ENCODE measurements at regions not wholly inside any gene's neighbourhood (a gene's known extent, or its start where the extent isn't known, plus 50 kb on each side); places are given as distances from the start of the nearest gene placed in this dataset.

- CTCF ChIA-PET, result no interaction called here
- Mint-ChIP-seq H3K4me3 (no peak overlapping the region), H3K9me3 (ENCODE audit: insufficient read depth) (no peaks in the 10 kb centered on the region), H3K27ac (no peak overlapping the region), H3K27me3 (ENCODE audit: low read depth) (no peaks in the 10 kb centered on the region), H3K36me3 (ENCODE audit: low read depth) (no peaks in the 10 kb centered on the region), H3K4me1 (ENCODE audit: low read depth) (no peaks in the 10 kb centered on the region)
- ATAC-seq, result no peak
- POLR2A ChIA-PET, result no interaction called here
- DNase-seq, result no peak
Measured at GRCh38 chr12:114767906-114768722, 84.1 kb upstream of the TBX3 start.

GRCh38 chr12:114767084-114767760, 83.2 kb upstream of the TBX3 start:
- CTCF ChIA-PET, result no interaction called here
- H3K4me3 Mint-ChIP-seq, result no peak overlapping the region
- no peaks in the 10 kb centered on the region for H3K27me3 Mint-ChIP-seq (ENCODE audit: low read depth)
- H3K27ac Mint-ChIP-seq, result no peak overlapping the region
- no peaks in the 10 kb centered on the region for H3K9me3 Mint-ChIP-seq (ENCODE audit: insufficient read depth)
- H3K36me3 Mint-ChIP-seq (ENCODE audit: low read depth), result no peaks in the 10 kb centered on the region
- ATAC-seq (no peak), DNase-seq (no peak)
- H3K4me1 Mint-ChIP-seq (ENCODE audit: low read depth), result no peaks in the 10 kb centered on the region
- POLR2A ChIA-PET, result no interaction called here

- H3K27ac Mint-ChIP-seq, result no peak overlapping the region
- no peaks in the 10 kb centered on the region for H3K4me1 Mint-ChIP-seq (ENCODE audit: low read depth)
- no peaks in the 10 kb centered on the region for H3K27me3 Mint-ChIP-seq (ENCODE audit: low read depth)
- POLR2A ChIA-PET, result no interaction called here
- no peak overlapping the region for H3K4me3 Mint-ChIP-seq
- DNase-seq (no peak), ATAC-seq (no peak)
- CTCF ChIA-PET, result no interaction called here
- no peaks in the 10 kb centered on the region for H3K36me3 Mint-ChIP-seq (ENCODE audit: low read depth)
- H3K9me3 Mint-ChIP-seq (ENCODE audit: insufficient read depth), result no peaks in the 10 kb centered on the region
Measured at GRCh38 chr12:114765960-114766691, 82.2 kb upstream of the TBX3 start.

GRCh38 chr12:114764510-114764909, 80.5 kb upstream of the TBX3 start:
- Mint-ChIP-seq H3K27ac (no peak overlapping the region), H3K4me3 (no peak overlapping the region), H3K4me1 (ENCODE audit: low read depth) (no peaks in the 10 kb centered on the region), H3K36me3 (ENCODE audit: low read depth) (no peaks in the 10 kb centered on the region), H3K27me3 (ENCODE audit: low read depth) (no peaks in the 10 kb centered on the region), H3K9me3 (ENCODE audit: insufficient read depth) (no peaks in the 10 kb centered on the region)
- POLR2A ChIA-PET, result no interaction called here
- CTCF ChIA-PET, result no interaction called here
- no peak for DNase-seq
- no peak for ATAC-seq

GRCh38 chr12:114762490-114763110, 78.6 kb upstream of the TBX3 start:
- no peaks in the 10 kb centered on the region for H3K9me3 Mint-ChIP-seq (ENCODE audit: insufficient read depth)
- no peak overlapping the region for H3K4me3 Mint-ChIP-seq
- no peaks in the 10 kb centered on the region for H3K36me3 Mint-ChIP-seq (ENCODE audit: low read depth)
- POLR2A ChIA-PET, result no interaction called here
- CTCF ChIA-PET, result no interaction called here
- no peak overlapping the region for H3K27ac Mint-ChIP-seq
- ATAC-seq (no peak), DNase-seq (no peak)
- no peaks in the 10 kb centered on the region for H3K4me1 Mint-ChIP-seq (ENCODE audit: low read depth)
- H3K27me3 Mint-ChIP-seq (ENCODE audit: low read depth), result no peaks in the 10 kb centered on the region

GRCh38 chr12:114760151-114760877, 76.3 kb upstream of the TBX3 start:
- Mint-ChIP-seq H3K27ac (no peak overlapping the region), H3K9me3 (ENCODE audit: insufficient read depth) (no peaks in the 10 kb centered on the region), H3K4me1 (ENCODE audit: low read depth) (no peaks in the 10 kb centered on the region), H3K4me3 (no peak overlapping the region), H3K27me3 (ENCODE audit: low read depth) (no peaks in the 10 kb centered on the region), H3K36me3 (ENCODE audit: low read depth) (no peaks in the 10 kb centered on the region)
- ATAC-seq, result no peak
- no peak for DNase-seq
- ChIA-PET POLR2A (no interaction called here), CTCF (no interaction called here)

- Mint-ChIP-seq H3K27me3 (ENCODE audit: low read depth) (no peaks in the 10 kb centered on the region), H3K27ac (no peak overlapping the region), H3K4me3 (no peak overlapping the region), H3K9me3 (ENCODE audit: insufficient read depth) (no peaks in the 10 kb centered on the region), H3K36me3 (ENCODE audit: low read depth) (no peaks in the 10 kb centered on the region), H3K4me1 (ENCODE audit: low read depth) (no peaks in the 10 kb centered on the region)
- ATAC-seq (no peak), DNase-seq (no peak)
- POLR2A ChIA-PET, result no interaction called here
- CTCF ChIA-PET, result no interaction called here
Measured at GRCh38 chr12:114759635-114760034, 75.7 kb upstream of the TBX3 start.

- no peaks in the 10 kb centered on the region for H3K9me3 Mint-ChIP-seq (ENCODE audit: insufficient read depth)
- ChIA-PET CTCF (no interaction called here), POLR2A (no interaction called here)
- no peaks in the 10 kb centered on the region for H3K27me3 Mint-ChIP-seq (ENCODE audit: low read depth)
- no peak for ATAC-seq
- no peak for DNase-seq
- no peaks in the 10 kb centered on the region for H3K4me1 Mint-ChIP-seq (ENCODE audit: low read depth)
- H3K36me3 Mint-ChIP-seq (ENCODE audit: low read depth), result no peaks in the 10 kb centered on the region
- H3K4me3 Mint-ChIP-seq, result no peak overlapping the region
- H3K27ac Mint-ChIP-seq, result no peak overlapping the region
Measured at GRCh38 chr12:114757684-114758325, 73.8 kb upstream of the TBX3 start.

GRCh38 chr12:114752217-114752616, 68.2 kb upstream of the TBX3 start:
- H3K4me3 Mint-ChIP-seq, result no peak overlapping the region

GRCh38 chr12:114751712-114752111, 67.7 kb upstream of the TBX3 start:
- no peak for ATAC-seq
- no peaks in the 10 kb centered on the region for H3K27me3 Mint-ChIP-seq (ENCODE audit: low read depth)
- no peak overlapping the region for H3K4me3 Mint-ChIP-seq
- no peak for DNase-seq
- no peaks in the 10 kb centered on the region for H3K36me3 Mint-ChIP-seq (ENCODE audit: low read depth)
- no peaks in the 10 kb centered on the region for H3K4me1 Mint-ChIP-seq (ENCODE audit: low read depth)
- CTCF ChIA-PET, result no interaction called here
- POLR2A ChIA-PET, result no interaction called here
- no peak overlapping the region for H3K27ac Mint-ChIP-seq
- H3K9me3 Mint-ChIP-seq (ENCODE audit: insufficient read depth), result no peaks in the 10 kb centered on the region

More at GRCh38 chr12:114752217-114752616, 68.2 kb upstream of the TBX3 start:
- POLR2A ChIA-PET, result no interaction called here
- CTCF ChIA-PET, result no interaction called here
- no peak for DNase-seq
- no peaks in the 10 kb centered on the region for H3K9me3 Mint-ChIP-seq (ENCODE audit: insufficient read depth)
- no peaks in the 10 kb centered on the region for H3K4me1 Mint-ChIP-seq (ENCODE audit: low read depth)
- ATAC-seq, result no peak
- no peaks in the 10 kb centered on the region for H3K27me3 Mint-ChIP-seq (ENCODE audit: low read depth)
- H3K27ac Mint-ChIP-seq, result no peak overlapping the region
- no peaks in the 10 kb centered on the region for H3K36me3 Mint-ChIP-seq (ENCODE audit: low read depth)

- Mint-ChIP-seq H3K27me3 (ENCODE audit: low read depth) (no peaks in the 10 kb centered on the region), H3K4me3 (no peak overlapping the region), H3K9me3 (ENCODE audit: insufficient read depth) (no peaks in the 10 kb centered on the region), H3K4me1 (ENCODE audit: low read depth) (no peaks in the 10 kb centered on the region), H3K36me3 (ENCODE audit: low read depth) (no peaks in the 10 kb centered on the region), H3K27ac (no peak overlapping the region)
- CTCF ChIA-PET, result no interaction called here
- POLR2A ChIA-PET, result no interaction called here
- ATAC-seq (no peak), DNase-seq (no peak)
Measured at GRCh38 chr12:114750917-114751316, 66.9 kb upstream of the TBX3 start.
